ENCODE measurements at regions not wholly inside any gene's neighbourhood (a gene's known extent, or its start where the extent isn't known, plus 50 kb on each side); places are given as distances from the start of the nearest gene placed in this dataset.

GRCh38 chr3:162933656-162934055 lies 1437.0 kb downstream of the OTOL1 start:
- DNase-seq (no peak), ATAC-seq (ENCODE audit: poor library complexity) (no peak)
- Mint-ChIP-seq H3K9me3 (no peaks in the 10 kb centered on the region), H3K4me1 (ENCODE audit: low read depth) (no peaks in the 10 kb centered on the region), H3K27ac (no peak overlapping the region), H3K4me3 (no peak overlapping the region), H3K36me3 (ENCODE audit: low read depth) (no peaks in the 10 kb centered on the region), H3K27me3 (no peaks in the 10 kb centered on the region)
- no peak for TF ChIP-seq CTCF (IDR thresholded peaks at IDR 0.05)
- intact Hi-C loops (cut with DNase I, micrococcal nuclease), result no loop called here
- Histone ChIP-seq H3K4me3 (ENCODE audit: low read length) (no peak overlapping the region), H3K4me1 (ENCODE audit: insufficient read depth, low read length) (no peaks in the 10 kb centered on the region), H3K36me3 (ENCODE audit: insufficient read depth, low read length) (no peaks in the 10 kb centered on the region), H3K27me3 (ENCODE audit: control insufficient read depth in 1 of 2, insufficient read depth in 2 of 2, low read length in 2 of 2) (no peaks in the 10 kb centered on the region), H3K9me3 (ENCODE audit: control insufficient read depth in 1 of 2, insufficient read depth in 1 of 2, low read length in 2 of 2) (no peaks in the 10 kb centered on the region), H3K27ac (ENCODE audit: low read depth in 1 of 2, low read length in 2 of 2) (no peak overlapping the region)
- ChIA-PET POLR2A (no interaction called here), CTCF (no interaction called here)

GRCh38 chr3:162936706-162937105 lies 1440.1 kb downstream of the OTOL1 start:
- no peak overlapping the region for H3K27ac ChIP-seq (ENCODE audit: low read depth in 1 of 2, low read length in 2 of 2)
- H3K4me1 ChIP-seq (ENCODE audit: insufficient read depth, low read length), result no peaks in the 10 kb centered on the region
- ChIA-PET CTCF (no interaction called here), POLR2A (no interaction called here)
- TF ChIP-seq CTCF (IDR thresholded peaks at IDR 0.05), result no peak
- H3K36me3 ChIP-seq (ENCODE audit: insufficient read depth, low read length), result no peaks in the 10 kb centered on the region
- H3K27me3 Mint-ChIP-seq, result no peaks in the 10 kb centered on the region
- H3K9me3 Mint-ChIP-seq, result peaks cover 2% of the 10 kb centered on the region
- peaks cover 0 to 3% of the 10 kb centered on the region in 2 experiments for H3K9me3 ChIP-seq (ENCODE audit: control insufficient read depth in 1 of 2, insufficient read depth in 1 of 2, low read length in 2 of 2)
- no peaks in the 10 kb centered on the region for H3K27me3 ChIP-seq (ENCODE audit: control insufficient read depth in 1 of 2, insufficient read depth in 2 of 2, low read length in 2 of 2)
- no peaks in the 10 kb centered on the region for H3K36me3 Mint-ChIP-seq (ENCODE audit: low read depth)
- H3K4me3 Mint-ChIP-seq, result no peak overlapping the region
- no peaks in the 10 kb centered on the region for H3K4me1 Mint-ChIP-seq (ENCODE audit: low read depth)
- DNase-seq (no peak), ATAC-seq (ENCODE audit: poor library complexity) (no peak)
- no peak overlapping the region for H3K4me3 ChIP-seq (ENCODE audit: low read length)
- H3K27ac Mint-ChIP-seq, result no peak overlapping the region
- intact Hi-C loops (cut with DNase I, micrococcal nuclease), result no loop called here

GRCh38 chr3:162938083-162938482 lies 1441.5 kb downstream of the OTOL1 start:
- CTCF ChIA-PET, result no interaction called here
- intact Hi-C loops (cut with DNase I, micrococcal nuclease), result no loop called here
- no peaks in the 10 kb centered on the region for H3K27me3 Mint-ChIP-seq
- H3K36me3 Mint-ChIP-seq (ENCODE audit: low read depth), result no peaks in the 10 kb centered on the region
- Histone ChIP-seq H3K9me3 (ENCODE audit: control insufficient read depth in 1 of 2, insufficient read depth in 1 of 2, low read length in 2 of 2) (peaks cover 0 to 3% of the 10 kb centered on the region in 2 experiments), H3K4me3 (ENCODE audit: low read length) (no peak overlapping the region), H3K27ac (ENCODE audit: low read depth in 1 of 2, low read length in 2 of 2) (no peak overlapping the region), H3K36me3 (ENCODE audit: insufficient read depth, low read length) (no peaks in the 10 kb centered on the region), H3K27me3 (ENCODE audit: control insufficient read depth in 1 of 2, insufficient read depth in 2 of 2, low read length in 2 of 2) (no peaks in the 10 kb centered on the region), H3K4me1 (ENCODE audit: insufficient read depth, low read length) (no peaks in the 10 kb centered on the region)
- no peak overlapping the region for H3K4me3 Mint-ChIP-seq
- H3K9me3 Mint-ChIP-seq, result peaks cover 6% of the 10 kb centered on the region
- DNase-seq (no peak), ATAC-seq (ENCODE audit: poor library complexity) (no peak)
- H3K27ac Mint-ChIP-seq, result no peak overlapping the region
- POLR2A ChIA-PET, result no interaction called here
- TF ChIP-seq CTCF (IDR thresholded peaks at IDR 0.05), result no peak
- H3K4me1 Mint-ChIP-seq (ENCODE audit: low read depth), result no peaks in the 10 kb centered on the region

Data from CD4-positive, alpha-beta T cell (primary cell).